Parathyroid adenoma (tissue), 2 donors: ENCODE measurements at regions not wholly inside any gene's neighbourhood (a gene's known extent, or its start where the extent isn't known, plus 50 kb on each side); places are given as distances from the start of the nearest gene placed in this dataset.

ENCODE experiments used
- H2AFZ ChIP-seq: fragments of 300-600 bp; sonication (generic); one replicate; pipeline ENCODE4 v1.7.0; 2017; ENCODE audit warnings: antibody characterized with exemption, mild to moderate bottlenecking
- H3K27ac ChIP-seq: fragments of 300-600 bp; sonication (generic); one replicate; pipeline ENCODE4 v1.7.0; 2017
- H3K27me3 ChIP-seq: fragments of 300-600 bp; sonication (generic); one replicate; pipeline ENCODE4 v1.7.0; 2017; ENCODE audit warnings: low read length; ENCODE audit not compliant: control insufficient read depth, insufficient read depth
- H3K36me3 ChIP-seq: fragments of 300-600 bp; sonication (generic); one replicate; pipeline ENCODE4 v1.7.0; 2017; ENCODE audit warnings: low read length; ENCODE audit not compliant: control insufficient read depth, insufficient read depth
- H3K4me1 ChIP-seq: fragments of 300-600 bp; sonication (generic); one replicate; pipeline ENCODE4 v1.7.0; 2017; ENCODE audit warnings: control low read depth
- H3K4me2 ChIP-seq: fragments of 300-600 bp; sonication (generic); one replicate; pipeline ENCODE4 v1.7.0; 2017; ENCODE audit warnings: low read length
- H3K4me3 ChIP-seq: fragments of 300-600 bp; sonication (generic); one replicate; pipeline ENCODE4 v1.7.0; 2017; ENCODE audit warnings: low read depth, low read length
- H3K79me2 ChIP-seq: fragments of 300-600 bp; sonication (generic); one replicate; pipeline ENCODE4 v1.7.0; 2017; ENCODE audit warnings: control low read depth
- H3K9ac ChIP-seq: fragments of 300-600 bp; sonication (generic); one replicate; pipeline ENCODE4 v1.7.0; 2017; ENCODE audit warnings: mild to moderate bottlenecking
- H3K9me3 ChIP-seq: fragments of 300-600 bp; sonication (generic); one replicate; pipeline ENCODE4 v1.7.0; 2017; ENCODE audit warnings: low read length; ENCODE audit not compliant: control insufficient read depth
- CTCF ChIP-seq: fragments of 300-600 bp; sonication (generic); IDR thresholded peaks from one replicate; pipeline ENCODE4 v1.7.0; 2017; ENCODE audit warnings: antibody characterized with exemption, mild to moderate bottlenecking
- donor health status: primary hyperparathyroidism.

- no peaks in the 10 kb centered on the region for H3K79me2 ChIP-seq
- no peaks in the 10 kb centered on the region for H3K4me1 ChIP-seq
- TF ChIP-seq CTCF: no peak
- H3K9ac ChIP-seq: no peak overlapping the region
- H3K27me3 ChIP-seq: no peaks in the 10 kb centered on the region
- no peak overlapping the region for H2AFZ ChIP-seq
- no peaks in the 10 kb centered on the region for H3K36me3 ChIP-seq
- H3K4me2 ChIP-seq: no peak overlapping the region
- no peak overlapping the region for H3K27ac ChIP-seq
- H3K9me3 ChIP-seq: no peaks in the 10 kb centered on the region
- H3K4me3 ChIP-seq: no peak overlapping the region
These were observed 356.8 kb downstream of the CCSER2 start for GRCh38 chr10:84685047-84685660.

GRCh38 chr10:84693006-84693405, 364.6 kb downstream of the CCSER2 start:
- Histone ChIP-seq H3K79me2 (no peaks in the 10 kb centered on the region), H3K9me3 (no peaks in the 10 kb centered on the region), H3K36me3 (no peaks in the 10 kb centered on the region), H3K9ac (no peak overlapping the region), H2AFZ (no peak overlapping the region), H3K27me3 (no peaks in the 10 kb centered on the region), H3K4me1 (no peaks in the 10 kb centered on the region), H3K4me3 (no peak overlapping the region), H3K4me2 (no peak overlapping the region), H3K27ac (no peak overlapping the region)
- TF ChIP-seq CTCF: no peak

- Histone ChIP-seq H3K4me3 (no peak overlapping the region), H3K9ac (no peak overlapping the region), H2AFZ (no peak overlapping the region), H3K4me2 (no peak overlapping the region), H3K4me1 (no peaks in the 10 kb centered on the region), H3K36me3 (no peaks in the 10 kb centered on the region), H3K79me2 (no peaks in the 10 kb centered on the region), H3K27me3 (no peaks in the 10 kb centered on the region), H3K27ac (no peak overlapping the region), H3K9me3 (no peaks in the 10 kb centered on the region)
- TF ChIP-seq CTCF: no peak
These were observed 367.5 kb downstream of the CCSER2 start for GRCh38 chr10:84695902-84696301.

GRCh38 chr10:84696610-84697009, 368.2 kb downstream of the CCSER2 start:
- Histone ChIP-seq H2AFZ (no peak overlapping the region), H3K9ac (no peak overlapping the region), H3K27me3 (no peaks in the 10 kb centered on the region), H3K79me2 (no peaks in the 10 kb centered on the region), H3K4me1 (no peaks in the 10 kb centered on the region), H3K4me2 (no peak overlapping the region), H3K4me3 (no peak overlapping the region), H3K9me3 (no peaks in the 10 kb centered on the region), H3K36me3 (no peaks in the 10 kb centered on the region), H3K27ac (no peak overlapping the region)
- no peak for TF ChIP-seq CTCF

- no peaks in the 10 kb centered on the region for H3K4me1 ChIP-seq
- no peak for TF ChIP-seq CTCF
- no peaks in the 10 kb centered on the region for H3K9me3 ChIP-seq
These were observed 370.6 kb downstream of the CCSER2 start for GRCh38 chr10:84698989-84699388.

More at GRCh38 chr10:84698989-84699388, 370.6 kb downstream of the CCSER2 start:
- Histone ChIP-seq H3K36me3 (no peaks in the 10 kb centered on the region), H3K27ac (no peak overlapping the region), H2AFZ (no peak overlapping the region), H3K27me3 (no peaks in the 10 kb centered on the region), H3K9ac (no peak overlapping the region), H3K79me2 (no peaks in the 10 kb centered on the region), H3K4me3 (no peak overlapping the region), H3K4me2 (no peak overlapping the region)
